ENCODE measurements at regions not wholly inside any gene's neighbourhood (a gene's known extent, or its start where the extent isn't known, plus 50 kb on each side); places are given as distances from the start of the nearest gene placed in this dataset.

DNA sequence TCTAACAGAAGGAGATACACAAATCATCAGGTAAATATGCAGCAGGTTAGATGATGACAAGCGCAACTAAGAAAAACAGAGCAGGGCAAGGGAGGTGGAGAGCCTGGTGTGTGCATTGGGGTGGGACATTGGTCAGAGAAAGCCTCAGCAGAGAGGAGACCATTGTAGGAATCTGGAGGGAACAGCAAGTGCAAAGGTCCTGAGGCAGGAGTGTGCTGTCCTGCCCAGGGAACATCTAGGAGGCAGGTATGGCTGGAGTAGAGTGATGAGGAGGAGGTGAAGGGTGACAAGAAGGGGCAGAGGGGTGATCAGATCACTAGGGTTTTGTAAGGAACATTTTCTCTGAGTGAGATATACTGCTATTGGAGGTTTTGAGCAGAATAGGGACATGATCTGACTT is 90.1 kb downstream of the NCR2 start:
- no peak overlapping the region for H4K91ac ChIP-seq (ENCODE audit: low read depth, low read length, poor library complexity)
- peaks cover 0 to 3% of the 10 kb centered on the region in 2 donors for H3K9me3 ChIP-seq (replicated peaks in 1 of 2; ENCODE audit: control insufficient read depth in 2 of 2, insufficient read depth in 1 of 2, low read depth in 1 of 2, low read length in 2 of 2)
- peaks cover 7 to 90% (median 56%) of the 10 kb centered on the region in 3 experiments for H3K27me3 ChIP-seq (ENCODE audit: control insufficient read depth in 3 of 3, insufficient read depth in 3 of 3, low read depth in 1 of 3, low read length in 3 of 3)
- no peak overlapping the region for H2BK15ac ChIP-seq (ENCODE audit: low read length)
- no peak overlapping the region for H3K18ac ChIP-seq (ENCODE audit: low read length)
- H2AK5ac ChIP-seq (ENCODE audit: low read depth, low read length): no peak overlapping the region
- no peak overlapping the region for H3K4me2 ChIP-seq (ENCODE audit: insufficient read depth, low read length, poor library complexity, severe bottlenecking)
- no peak overlapping the region for H2BK5ac ChIP-seq (ENCODE audit: low read length)
- H2BK120ac ChIP-seq (ENCODE audit: low read depth, low read length): no peak overlapping the region
- DNase-seq (ENCODE audit: low spot score): no peak
- H3K4ac ChIP-seq (ENCODE audit: low read length): no peak overlapping the region
- H3K23ac ChIP-seq (ENCODE audit: low read depth, low read length, poor library complexity): no peak overlapping the region
- H3K79me1 ChIP-seq (ENCODE audit: low read depth, low read length): no peaks in the 10 kb centered on the region
- H3K36me3 ChIP-seq (replicated peaks in 1 of 2; ENCODE audit: control insufficient read depth in 2 of 2, insufficient read depth in 2 of 2, low read length in 2 of 2): no peaks in the 10 kb centered on the region
- peaks cover 4 to 20% of the 10 kb centered on the region in 2 donors for H3K4me1 ChIP-seq (ENCODE audit: control insufficient read depth in 2 of 2, insufficient read depth in 1 of 2, low read depth in 1 of 2, low read length in 2 of 2)
- H3K14ac ChIP-seq (ENCODE audit: low read length): no peak overlapping the region
- no CpG with 5 or more reads among the region's 1 CpG for WGBS, 2 donors (ENCODE audit: extremely low coverage in 2 of 2, insufficient read length in 2 of 2, insufficient replicate concordance in 1 of 2)
- no peak overlapping the region for H2AFZ ChIP-seq (ENCODE audit: low read length)
- H3K9ac ChIP-seq (ENCODE audit: low read depth, low read length, poor library complexity): no peak overlapping the region
- H3K4me3 ChIP-seq (ENCODE audit: low read length in 2 of 2): no peak overlapping the region
- no peak overlapping the region for H3K27ac ChIP-seq (replicated peaks; ENCODE audit: low read length)
- no peak overlapping the region for H2BK12ac ChIP-seq (ENCODE audit: low read length)
- H4K8ac ChIP-seq (ENCODE audit: low read depth, low read length): no peak overlapping the region

DNA sequence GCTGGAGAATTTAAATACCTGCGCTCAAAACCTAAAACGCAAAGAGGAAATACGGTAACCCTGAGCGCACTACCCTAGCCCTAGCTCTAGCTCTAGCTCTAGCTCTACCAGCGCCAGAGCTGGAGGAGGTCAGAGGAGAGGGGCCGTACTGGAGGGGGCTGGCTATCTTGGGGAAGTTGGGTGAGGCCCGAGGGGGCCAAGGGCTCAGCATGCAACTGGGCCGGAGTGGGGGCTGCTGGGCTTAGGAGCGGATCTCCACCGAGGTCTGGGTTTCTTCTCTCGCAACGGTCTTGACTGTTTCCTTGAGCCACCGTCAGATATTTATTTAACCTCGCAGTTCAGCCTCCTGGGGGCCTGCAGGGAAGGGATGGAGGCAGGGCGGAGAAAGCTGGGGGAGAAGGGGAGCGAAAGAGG is 91.0 kb downstream of the NCR2 start:
- no peaks in the 10 kb centered on the region for H3K79me1 ChIP-seq (ENCODE audit: low read depth, low read length)
- no peak for DNase-seq (ENCODE audit: low spot score)
- peak overlapping the region; percentile 41 for H3K18ac ChIP-seq (ENCODE audit: low read length)
- H4K8ac ChIP-seq (ENCODE audit: low read depth, low read length): no peak overlapping the region
- H4K91ac ChIP-seq (ENCODE audit: low read depth, low read length, poor library complexity): no peak overlapping the region
- no peak overlapping the region for H3K23ac ChIP-seq (ENCODE audit: low read depth, low read length, poor library complexity)
- H3K27ac ChIP-seq (replicated peaks; ENCODE audit: low read length): no peak overlapping the region
- no peak overlapping the region for H2BK15ac ChIP-seq (ENCODE audit: low read length)
- peak overlapping the region; percentile 61 for H2AK5ac ChIP-seq (ENCODE audit: low read depth, low read length)
- H2BK12ac ChIP-seq (ENCODE audit: low read length): no peak overlapping the region
- H3K27me3 ChIP-seq (ENCODE audit: control insufficient read depth in 3 of 3, insufficient read depth in 3 of 3, low read depth in 1 of 3, low read length in 3 of 3): peaks cover 7 to 89% (median 58%) of the 10 kb centered on the region in 3 experiments
- no peak overlapping the region for H3K14ac ChIP-seq (ENCODE audit: low read length)
- no peak overlapping the region for H2BK5ac ChIP-seq (ENCODE audit: low read length)
- no peak overlapping the region for H3K4me3 ChIP-seq (ENCODE audit: low read length in 2 of 2)
- H3K4ac ChIP-seq (ENCODE audit: low read length): no peak overlapping the region
- H3K9ac ChIP-seq (ENCODE audit: low read depth, low read length, poor library complexity): no peak overlapping the region
- H2AFZ ChIP-seq (ENCODE audit: low read length): peak overlapping the region; percentile 38
- H3K4me2 ChIP-seq (ENCODE audit: insufficient read depth, low read length, poor library complexity, severe bottlenecking): peak overlapping the region; percentile 42
- no peak overlapping the region for H2BK120ac ChIP-seq (ENCODE audit: low read depth, low read length)
- WGBS, 2 donors (ENCODE audit: extremely low coverage in 2 of 2, insufficient read length in 2 of 2, insufficient replicate concordance in 1 of 2): no CpG with 5 or more reads among the region's 16 CpGs
- peaks cover 0 to 3% of the 10 kb centered on the region in 2 donors for H3K9me3 ChIP-seq (replicated peaks in 1 of 2; ENCODE audit: control insufficient read depth in 2 of 2, insufficient read depth in 1 of 2, low read depth in 1 of 2, low read length in 2 of 2)
- no peaks in the 10 kb centered on the region for H3K36me3 ChIP-seq (replicated peaks in 1 of 2; ENCODE audit: control insufficient read depth in 2 of 2, insufficient read depth in 2 of 2, low read length in 2 of 2)
- H3K4me1 ChIP-seq (ENCODE audit: control insufficient read depth in 2 of 2, insufficient read depth in 1 of 2, low read depth in 1 of 2, low read length in 2 of 2): peaks cover 4 to 20% of the 10 kb centered on the region in 2 donors

DNA sequence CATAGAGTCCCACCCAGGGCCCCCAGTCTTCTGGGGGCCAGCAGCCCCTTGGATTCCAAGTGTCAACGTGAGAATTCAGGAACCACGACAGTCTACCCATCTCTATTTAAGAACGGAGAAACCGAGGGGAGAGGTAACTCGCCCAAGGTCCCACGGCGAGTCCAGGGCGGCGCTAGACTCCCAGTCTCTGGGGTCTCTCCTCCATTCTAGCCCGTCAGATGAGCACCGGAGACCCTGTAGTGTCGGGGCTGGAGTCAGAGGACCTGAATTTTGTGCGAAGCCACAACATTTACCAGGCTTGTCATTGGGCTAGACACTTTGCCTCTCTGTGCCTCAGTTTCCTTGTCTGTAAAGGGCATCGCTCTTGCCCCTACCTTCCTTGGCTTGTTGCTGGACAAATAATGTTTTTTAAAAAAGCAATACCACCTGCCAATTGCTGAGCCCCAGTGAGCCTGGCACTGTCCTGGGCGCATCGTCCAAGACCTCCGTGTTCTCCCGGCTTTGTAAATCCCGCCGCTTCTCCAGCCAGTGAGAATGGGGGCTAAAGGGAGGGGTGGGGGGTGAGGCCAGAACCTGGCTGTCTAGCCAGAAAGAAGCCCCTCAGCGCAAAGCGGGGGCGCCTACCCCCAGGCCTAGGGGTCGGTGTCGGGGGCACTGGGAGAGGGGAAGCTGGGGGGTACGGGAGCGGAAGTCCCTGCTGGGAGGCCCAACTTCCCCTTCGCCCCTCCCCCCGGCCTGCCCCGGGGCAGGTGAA is 91.7 kb downstream of the NCR2 start:
- no CpG with 5 or more reads among the region's 30 CpGs for WGBS, 2 donors (ENCODE audit: extremely low coverage in 2 of 2, insufficient read length in 2 of 2, insufficient replicate concordance in 1 of 2)
- H3K27me3 ChIP-seq (ENCODE audit: control insufficient read depth in 3 of 3, insufficient read depth in 3 of 3, low read depth in 1 of 3, low read length in 3 of 3): peaks cover 7 to 89% (median 55%) of the 10 kb centered on the region in 3 experiments

DNA sequence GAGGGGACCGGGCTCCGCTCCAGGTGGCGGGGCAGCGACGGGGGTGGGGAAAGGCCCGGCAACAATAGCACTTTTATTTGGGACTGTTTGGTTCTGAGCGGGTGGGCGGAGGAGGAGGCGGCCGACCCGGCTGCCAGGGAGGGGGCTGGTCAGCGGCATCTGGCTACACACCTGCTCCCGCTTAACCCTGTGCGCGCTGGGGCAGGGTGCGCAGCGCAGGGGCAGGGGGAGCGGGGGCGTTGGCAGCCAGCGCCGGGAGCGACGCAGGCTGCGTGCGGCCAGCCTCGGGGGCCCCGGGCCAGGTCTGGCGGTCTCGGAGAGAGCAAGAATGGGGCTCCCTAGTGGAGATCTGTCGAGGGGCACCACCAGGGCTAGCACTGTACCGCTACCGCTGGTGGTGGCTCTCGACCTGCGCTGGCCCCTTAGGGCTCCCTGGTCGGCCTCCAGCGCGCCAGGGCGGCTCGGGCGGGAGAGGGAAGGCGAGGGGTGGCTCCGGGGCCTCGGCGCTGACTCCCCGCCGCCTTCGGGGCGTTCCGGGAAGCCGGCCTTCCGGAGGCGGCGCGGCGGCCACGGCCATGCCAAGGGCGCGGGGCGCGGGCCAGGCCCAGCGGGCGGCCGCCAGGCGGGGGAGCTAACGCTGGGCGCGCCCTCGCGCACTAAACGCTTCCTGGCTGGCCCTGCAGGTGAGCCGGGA is 92.4 kb downstream of the NCR2 start:
- no peaks in the 10 kb centered on the region for H3K36me3 ChIP-seq (replicated peaks in 1 of 2; ENCODE audit: control insufficient read depth in 2 of 2, insufficient read depth in 2 of 2, low read length in 2 of 2)
- no CpG with 5 or more reads among the region's 71 CpGs for WGBS, 2 donors (ENCODE audit: extremely low coverage in 2 of 2, insufficient read length in 2 of 2, insufficient replicate concordance in 1 of 2)
- H2BK5ac ChIP-seq (ENCODE audit: low read length): no peak overlapping the region
- H4K91ac ChIP-seq (ENCODE audit: low read depth, low read length, poor library complexity): no peak overlapping the region
- H3K79me1 ChIP-seq (ENCODE audit: low read depth, low read length): no peaks in the 10 kb centered on the region
- H3K18ac ChIP-seq (ENCODE audit: low read length): peak overlapping the region; percentile 86
- no peak overlapping the region for H3K23ac ChIP-seq (ENCODE audit: low read depth, low read length, poor library complexity)
- H2BK15ac ChIP-seq (ENCODE audit: low read length): peak overlapping the region; percentile 50
- no peak overlapping the region for H3K27ac ChIP-seq (replicated peaks; ENCODE audit: low read length)
- no peak overlapping the region for H4K8ac ChIP-seq (ENCODE audit: low read depth, low read length)
- H2AK5ac ChIP-seq (ENCODE audit: low read depth, low read length): peak overlapping the region; percentile 29
- H3K4me1 ChIP-seq (ENCODE audit: control insufficient read depth in 2 of 2, insufficient read depth in 1 of 2, low read depth in 1 of 2, low read length in 2 of 2): peaks cover 4 to 23% of the 10 kb centered on the region in 2 donors
- DNase-seq (ENCODE audit: low spot score): no peak
- H3K27me3 ChIP-seq (ENCODE audit: control insufficient read depth in 3 of 3, insufficient read depth in 3 of 3, low read depth in 1 of 3, low read length in 3 of 3): peaks cover 7 to 83% (median 54%) of the 10 kb centered on the region in 3 experiments
- peak overlapping the region; percentile 31 for H3K9ac ChIP-seq (ENCODE audit: low read depth, low read length, poor library complexity)
- peaks cover 0 to 3% of the 10 kb centered on the region in 2 donors for H3K9me3 ChIP-seq (replicated peaks in 1 of 2; ENCODE audit: control insufficient read depth in 2 of 2, insufficient read depth in 1 of 2, low read depth in 1 of 2, low read length in 2 of 2)
- H3K4me2 ChIP-seq (ENCODE audit: insufficient read depth, low read length, poor library complexity, severe bottlenecking): peak overlapping the region; percentile 86
- H2BK120ac ChIP-seq (ENCODE audit: low read depth, low read length): no peak overlapping the region
- H2BK12ac ChIP-seq (ENCODE audit: low read length): peak overlapping the region; percentile 46
- no peak overlapping the region for H3K4ac ChIP-seq (ENCODE audit: low read length)
- peak overlapping the region; percentile 85 for H2AFZ ChIP-seq (ENCODE audit: low read length)
- H3K14ac ChIP-seq (ENCODE audit: low read length): no peak overlapping the region
- peak overlapping the region; percentile 20 to 71 for H3K4me3 ChIP-seq (ENCODE audit: low read length in 2 of 2)

More for the DNA sequence above, 91.7 kb downstream of the NCR2 start:
- H2AK5ac ChIP-seq (ENCODE audit: low read depth, low read length): peak overlapping the region; percentile 61
- peaks cover 0 to 3% of the 10 kb centered on the region in 2 donors for H3K9me3 ChIP-seq (replicated peaks in 1 of 2; ENCODE audit: control insufficient read depth in 2 of 2, insufficient read depth in 1 of 2, low read depth in 1 of 2, low read length in 2 of 2)
- peak overlapping the region; percentile 86 for H3K4me2 ChIP-seq (ENCODE audit: insufficient read depth, low read length, poor library complexity, severe bottlenecking)
- peak overlapping the region; percentile 70 for H3K18ac ChIP-seq (ENCODE audit: low read length)
- peak overlapping the region; percentile 5 for H3K23ac ChIP-seq (ENCODE audit: low read depth, low read length, poor library complexity)
- no peaks in the 10 kb centered on the region for H3K36me3 ChIP-seq (replicated peaks in 1 of 2; ENCODE audit: control insufficient read depth in 2 of 2, insufficient read depth in 2 of 2, low read length in 2 of 2)
- H2BK120ac ChIP-seq (ENCODE audit: low read depth, low read length): no peak overlapping the region
- H2BK5ac ChIP-seq (ENCODE audit: low read length): no peak overlapping the region
- peaks cover 4 to 21% of the 10 kb centered on the region in 2 donors for H3K4me1 ChIP-seq (ENCODE audit: control insufficient read depth in 2 of 2, insufficient read depth in 1 of 2, low read depth in 1 of 2, low read length in 2 of 2)
- H2BK12ac ChIP-seq (ENCODE audit: low read length): no peak overlapping the region
- H2AFZ ChIP-seq (ENCODE audit: low read length): peak overlapping the region; percentile 85
- no peak overlapping the region for H3K14ac ChIP-seq (ENCODE audit: low read length)
- H3K27ac ChIP-seq (replicated peaks; ENCODE audit: low read length): no peak overlapping the region
- no peak overlapping the region for H4K8ac ChIP-seq (ENCODE audit: low read depth, low read length)
- H3K9ac ChIP-seq (ENCODE audit: low read depth, low read length, poor library complexity): no peak overlapping the region
- H2BK15ac ChIP-seq (ENCODE audit: low read length): peak overlapping the region; percentile 50
- no peak overlapping the region for H3K4ac ChIP-seq (ENCODE audit: low read length)
- no peak overlapping the region for H4K91ac ChIP-seq (ENCODE audit: low read depth, low read length, poor library complexity)
- H3K4me3 ChIP-seq (ENCODE audit: low read length in 2 of 2): peak overlapping the region in 1 of 2 donors; percentile 71
- H3K79me1 ChIP-seq (ENCODE audit: low read depth, low read length): no peaks in the 10 kb centered on the region
- no peak for DNase-seq (ENCODE audit: low spot score)

Data from neuronal stem cell (in vitro differentiated cells).